ENCODE measurements at regions not wholly inside any gene's neighbourhood (a gene's known extent, or its start where the extent isn't known, plus 50 kb on each side); places are given as distances from the start of the nearest gene placed in this dataset.

DNA sequence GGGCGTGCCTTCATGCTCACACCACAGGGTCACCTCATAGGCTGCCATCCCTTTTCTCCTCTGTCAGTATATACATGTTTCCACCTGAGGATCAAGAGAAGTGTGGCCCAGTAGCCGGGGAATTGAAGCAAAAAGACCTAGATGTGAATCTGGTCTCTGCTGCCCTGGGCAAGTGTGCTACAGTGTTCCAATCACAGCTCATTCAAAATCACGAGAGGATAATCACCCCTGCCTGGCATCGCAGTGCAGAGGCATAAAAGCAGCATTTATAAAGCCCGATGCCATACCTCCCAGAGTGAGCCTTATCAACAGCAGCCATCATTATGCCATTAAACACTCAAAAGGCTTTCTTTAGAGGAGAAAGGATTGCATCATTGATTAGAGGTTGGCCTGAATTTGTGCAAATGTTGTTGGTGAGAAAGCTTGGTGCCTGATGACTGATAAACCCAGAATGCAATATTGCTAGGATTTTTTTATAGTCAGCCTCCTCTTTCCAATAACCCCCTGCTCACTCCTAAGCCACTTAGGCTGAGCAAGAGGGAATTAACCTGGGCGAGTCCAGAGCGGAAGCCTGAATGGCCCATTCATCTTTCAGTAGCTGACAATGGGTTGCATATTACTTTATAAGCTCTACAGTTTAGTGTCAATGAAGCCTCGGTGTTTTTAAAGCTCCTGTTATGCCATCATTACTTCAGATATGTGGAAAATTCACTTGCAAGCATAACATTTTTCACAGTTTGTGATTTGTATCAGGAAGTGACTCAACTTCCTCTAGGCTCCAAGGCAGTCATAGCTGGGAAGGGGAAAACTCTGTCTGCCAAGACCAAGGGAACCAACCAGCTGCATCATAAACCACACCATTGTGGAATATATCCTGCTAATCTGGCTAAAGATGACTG, 92.5 kb upstream of the NXT1 start:
- TF ChIP-seq, protein P1, sequence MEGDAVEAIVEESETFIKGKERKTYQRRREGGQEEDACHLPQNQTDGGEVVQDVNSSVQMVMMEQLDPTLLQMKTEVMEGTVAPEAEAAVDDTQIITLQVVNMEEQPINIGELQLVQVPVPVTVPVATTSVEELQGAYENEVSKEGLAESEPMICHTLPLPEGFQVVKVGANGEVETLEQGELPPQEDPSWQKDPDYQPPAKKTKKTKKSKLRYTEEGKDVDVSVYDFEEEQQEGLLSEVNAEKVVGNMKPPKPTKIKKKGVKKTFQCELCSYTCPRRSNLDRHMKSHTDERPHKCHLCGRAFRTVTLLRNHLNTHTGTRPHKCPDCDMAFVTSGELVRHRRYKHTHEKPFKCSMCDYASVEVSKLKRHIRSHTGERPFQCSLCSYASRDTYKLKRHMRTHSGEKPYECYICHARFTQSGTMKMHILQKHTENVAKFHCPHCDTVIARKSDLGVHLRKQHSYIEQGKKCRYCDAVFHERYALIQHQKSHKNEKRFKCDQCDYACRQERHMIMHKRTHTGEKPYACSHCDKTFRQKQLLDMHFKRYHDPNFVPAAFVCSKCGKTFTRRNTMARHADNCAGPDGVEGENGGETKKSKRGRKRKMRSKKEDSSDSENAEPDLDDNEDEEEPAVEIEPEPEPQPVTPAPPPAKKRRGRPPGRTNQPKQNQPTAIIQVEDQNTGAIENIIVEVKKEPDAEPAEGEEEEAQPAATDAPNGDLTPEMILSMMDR (IDR thresholded peaks at IDR 0.05) = no peak
- TF ChIP-seq POLR2A (IDR thresholded peaks at IDR 0.05) = no peak
- Histone ChIP-seq H3K27ac (peak overlapping the region in 1 of 4 donors; percentile 24), H3K9me3 (no peaks in the 10 kb centered on the region), H3K4me1 (peaks cover 21% of the 10 kb centered on the region), H3K4me3 (no peak overlapping the region), H3K27me3 (peaks cover 0 to 4% of the 10 kb centered on the region in 2 donors), H3K36me3 (replicated peaks in 1 of 2; ENCODE audit: insufficient read depth in 1 of 2, low read depth in 2 of 2) (no peaks in the 10 kb centered on the region)
- intact Hi-C loops (cut with DNase I) = no loop called here
- peak in 2 of 4 donors; percentile 28 to 33 for DNase-seq
- 28 to 37% methylated on average over 7 to 8 of the region's 8 CpGs for WGBS, 2 donors
- ATAC-seq = peak; percentile 82

DNA sequence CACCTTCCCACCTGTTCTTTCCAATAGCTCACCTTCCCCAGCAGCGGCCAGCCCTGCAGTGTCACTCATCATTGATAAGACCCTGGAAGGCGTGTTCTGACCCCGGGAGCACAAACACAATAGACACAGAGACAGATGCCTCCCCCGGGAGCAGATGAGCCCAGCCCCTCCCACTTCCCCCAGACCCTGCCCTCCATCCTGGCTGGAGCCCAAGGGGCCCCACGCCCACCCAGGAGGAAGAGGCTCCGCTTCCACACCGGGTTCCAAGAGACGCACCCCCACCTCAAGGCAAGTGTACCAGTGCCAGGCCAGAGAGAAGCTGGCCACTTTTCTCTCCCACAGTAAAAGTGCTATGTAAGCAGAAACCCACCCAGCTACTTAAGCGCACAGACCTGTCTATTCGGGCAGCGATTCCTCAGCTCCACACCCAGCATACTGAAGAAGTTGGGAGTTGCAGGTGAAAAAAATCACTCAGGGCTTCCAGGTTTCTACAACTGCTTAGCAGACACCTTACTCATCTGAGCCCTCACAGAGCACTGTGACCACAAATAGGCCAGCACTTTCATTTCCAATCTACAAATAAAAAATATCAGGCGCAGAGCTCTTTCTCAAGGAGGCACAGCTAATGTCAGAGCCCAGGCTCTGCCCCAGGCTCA, 93.4 kb upstream of the NXT1 start:
- no peak for ATAC-seq
- intact Hi-C loops (cut with DNase I) = no loop called here

DNA sequence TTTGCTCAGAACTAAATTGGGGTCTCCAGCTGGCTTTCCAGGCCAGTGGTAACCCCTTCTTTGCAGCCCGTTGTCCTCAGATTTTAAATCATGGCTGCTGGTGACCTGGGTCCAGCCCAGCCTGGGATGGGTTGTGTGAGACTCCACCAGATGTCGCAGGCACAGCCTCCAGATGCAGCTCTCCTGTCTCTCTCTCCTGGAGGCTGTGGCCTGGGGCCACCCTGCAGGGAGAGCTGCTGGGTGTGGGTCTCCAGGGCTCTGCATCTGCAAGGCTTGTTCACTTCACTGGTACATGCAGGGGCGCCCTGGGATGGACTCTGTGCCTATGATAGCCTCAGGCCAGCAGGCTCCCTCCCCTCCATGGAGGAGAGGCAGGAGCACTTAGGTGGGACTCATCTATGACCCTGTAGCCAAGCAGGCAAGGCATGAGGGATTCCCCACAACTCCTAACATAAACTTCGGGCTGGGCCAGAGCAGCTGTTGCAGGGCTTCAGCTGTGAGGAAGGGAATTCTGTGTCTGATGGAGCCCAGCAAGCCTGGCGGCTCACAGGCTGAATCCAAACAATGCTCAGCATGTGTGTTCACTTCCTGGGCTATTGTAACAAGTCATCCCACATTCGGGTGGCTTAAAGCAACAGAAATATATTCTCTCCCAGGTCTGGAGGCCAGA, 94.7 kb upstream of the NXT1 start:
- Histone ChIP-seq H3K27ac (no peak overlapping the region), H3K4me3 (no peak overlapping the region), H3K36me3 (replicated peaks in 1 of 2; ENCODE audit: insufficient read depth in 1 of 2, low read depth in 2 of 2) (no peaks in the 10 kb centered on the region), H3K4me1 (peaks cover 21% of the 10 kb centered on the region), H3K9me3 (no peaks in the 10 kb centered on the region), H3K27me3 (peaks cover 0 to 4% of the 10 kb centered on the region in 2 donors)
- TF ChIP-seq POLR2A (IDR thresholded peaks at IDR 0.05) = no peak
- TF ChIP-seq, protein P1 (IDR thresholded peaks at IDR 0.05) = no peak
- intact Hi-C loops (cut with DNase I) = no loop called here
- DNase-seq = no peak
- WGBS, 2 donors = 40 to 60% methylated on average over 6 of the region's 6 CpGs
- ATAC-seq = no peak

More for the DNA sequence above, 93.4 kb upstream of the NXT1 start:
- no peaks in the 10 kb centered on the region for H3K36me3 ChIP-seq (replicated peaks in 1 of 2; ENCODE audit: insufficient read depth in 1 of 2, low read depth in 2 of 2)
- WGBS, 2 donors = 43% methylated on average over 12 of the region's 12 CpGs
- DNase-seq = no peak
- H3K27me3 ChIP-seq = peaks cover 0 to 4% of the 10 kb centered on the region in 2 donors
- H3K4me1 ChIP-seq = peaks cover 21% of the 10 kb centered on the region
- TF ChIP-seq, protein P1 (IDR thresholded peaks at IDR 0.05) = no peak
- TF ChIP-seq POLR2A (IDR thresholded peaks at IDR 0.05) = no peak
- H3K27ac ChIP-seq = no peak overlapping the region
- H3K9me3 ChIP-seq = no peaks in the 10 kb centered on the region
- H3K4me3 ChIP-seq = no peak overlapping the region

DNA sequence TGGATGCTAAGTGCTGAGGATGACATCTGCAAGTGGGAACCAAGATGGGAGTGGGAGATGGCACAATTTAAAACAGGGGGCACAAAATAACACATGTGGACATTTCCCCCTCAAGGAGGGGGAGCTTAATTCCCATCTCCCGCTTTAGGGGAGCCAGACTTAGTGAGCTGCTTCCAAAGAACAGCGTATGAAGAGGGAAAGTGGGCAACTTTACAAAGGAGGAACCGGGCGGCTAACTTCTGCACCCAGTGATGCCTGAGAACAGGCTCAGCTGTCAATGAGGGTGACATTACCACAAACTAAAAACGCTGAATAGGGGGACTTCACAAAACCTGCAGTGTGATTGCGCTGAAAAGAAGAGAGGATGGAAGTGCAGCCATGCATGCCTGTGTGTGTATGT, 95.5 kb upstream of the NXT1 start:
- DNase-seq (no peak), ATAC-seq (no peak)
- Histone ChIP-seq H3K4me1 (peaks cover 21% of the 10 kb centered on the region), H3K27ac (no peak overlapping the region), H3K9me3 (no peaks in the 10 kb centered on the region), H3K27me3 (peaks cover 0 to 4% of the 10 kb centered on the region in 2 donors), H3K4me3 (no peak overlapping the region), H3K36me3 (replicated peaks in 1 of 2; ENCODE audit: insufficient read depth in 1 of 2, low read depth in 2 of 2) (no peaks in the 10 kb centered on the region)
- intact Hi-C loops (cut with DNase I) = no loop called here
- TF ChIP-seq POLR2A (IDR thresholded peaks at IDR 0.05) = no peak
- TF ChIP-seq, protein P1 (IDR thresholded peaks at IDR 0.05) = no peak
- 50 to 52% methylated on average over 6 of the region's 6 CpGs for WGBS, 2 donors
